Sigmoid colon (tissue), 6 donors: ENCODE measurements at regions not wholly inside any gene's neighbourhood (a gene's known extent, or its start where the extent isn't known, plus 50 kb on each side); places are given as distances from the start of the nearest gene placed in this dataset.

ENCODE experiments used
- DNase-seq: peaks from one replicate; pipeline ENCODE4 v3.0.0-alpha.2; 2019
- H3K27ac ChIP-seq, 4 donors: fragments of 200-600 bp; sonication (generic); one replicate each; pipeline ENCODE4 v1.5.1; 2016 to 2019; ENCODE audit warnings: mild to moderate bottlenecking in 1 of 4
- H3K27me3 ChIP-seq, 3 donors: fragments of 200-600 bp; sonication (generic); one replicate each; pipeline ENCODE4 v1.5.1; 2019; ENCODE audit warnings: mild to moderate bottlenecking in 1 of 3
- H3K36me3 ChIP-seq, 4 donors: fragments of 200-600 bp; sonication (generic); one replicate each; pipeline ENCODE4 v1.5.1; 2016 to 2019
- H3K4me1 ChIP-seq, 4 donors: fragments of 200-600 bp; sonication (generic); one replicate each; pipeline ENCODE4 v1.5.1; 2017 to 2019
- H3K4me3 ChIP-seq, 4 donors: fragments of 200-600 bp; sonication (generic); one replicate each; pipeline ENCODE4 v1.5.1; 2017 to 2019; ENCODE audit warnings: mild to moderate bottlenecking in 2 of 4, moderate library complexity in 1 of 4
- H3K9me3 ChIP-seq, 4 donors: fragments of 200-600 bp in 3 of 4; sonication (generic) in 3 of 4; one replicate each; pipeline versions ENCODE4 v1.5.1 to v1.6.1; 2013 to 2019
- CTCF ChIP-seq, 4 experiments: fragments of 450-650 bp in 3 of 4; fragments of 200-600 bp in 1 of 4; IDR thresholded peaks; one replicate each; pipeline ENCODE4 v1.5.1; 2016 to 2019; ENCODE audit warnings: antibody characterized with exemption in 4 of 4, mild to moderate bottlenecking in 3 of 4, moderate library complexity in 2 of 4
- EP300 ChIP-seq, 4 donors: sonication (generic); formaldehyde crosslinking; IDR thresholded peaks; one replicate each; pipeline ENCODE4 v1.6.1; 2017; ENCODE audit warnings: antibody characterized with exemption in 4 of 4
- POLR2A ChIP-seq, 2 donors: fragments of 450-650 bp; IDR thresholded peaks; one replicate each; pipeline ENCODE4 v1.6.1; 2016; ENCODE audit warnings: antibody characterized with exemption in 2 of 2, mild to moderate bottlenecking in 2 of 2, moderate library complexity in 2 of 2
- POLR2AphosphoS5 ChIP-seq, 4 donors: sonication (generic); formaldehyde crosslinking; IDR thresholded peaks; one replicate each; pipeline ENCODE4 v1.6.1; 2017; ENCODE audit warnings: antibody characterized with exemption in 4 of 4
- WGBS, 2 donors: extraction: QIAGEN DNeasy Blood & Tissue Kit; methylation state at CpG; one replicate each; pipeline ENCODE4 v1.1.7; 2013; 5-methylcytosine and 5-hydroxymethylcytosine counted together
- intact Hi-C: fragments of 100-400 bp; cut with DNase I; formaldehyde crosslinking; loops from one replicate; pipeline ENCODE4 v1.15.1; 2023
- donor health status: healthy with polysubstance abuse.
- donor health status: healthy.

GRCh38 chr11:33540946-33541915, 159.4 kb downstream of the C11orf91 start:
- DNase-seq = no peak
- WGBS, 2 donors = 76 to 81% methylated on average over 11 of the region's 11 CpGs

GRCh38 chr11:33540427-33540826, 160.2 kb downstream of the C11orf91 start:
- H3K36me3 ChIP-seq = no peaks in the 10 kb centered on the region
- TF ChIP-seq EP300 (IDR thresholded peaks at IDR 0.05) (no peak), CTCF (IDR thresholded peaks at IDR 0.05) (no peak), POLR2A (IDR thresholded peaks at IDR 0.05) (no peak), POLR2AphosphoS5 (IDR thresholded peaks at IDR 0.05) (no peak)
- intact Hi-C loops = loop anchor here (5.0 kb wide), 1 partner anchor 202 kb away; no protein-coding TSS in a partner anchor
- no peaks in the 10 kb centered on the region for H3K4me1 ChIP-seq
- H3K9me3 ChIP-seq = no peaks in the 10 kb centered on the region
- no peak overlapping the region for H3K4me3 ChIP-seq
- DNase-seq = no peak
- H3K27me3 ChIP-seq = no peaks in the 10 kb centered on the region
- H3K27ac ChIP-seq = no peak overlapping the region

More at GRCh38 chr11:33540946-33541915, 159.4 kb downstream of the C11orf91 start:
- Histone ChIP-seq H3K9me3 (no peaks in the 10 kb centered on the region), H3K4me3 (no peak overlapping the region), H3K36me3 (no peaks in the 10 kb centered on the region), H3K27ac (no peak overlapping the region), H3K4me1 (no peaks in the 10 kb centered on the region), H3K27me3 (no peaks in the 10 kb centered on the region)
- TF ChIP-seq POLR2A (IDR thresholded peaks at IDR 0.05) (no peak), CTCF (IDR thresholded peaks at IDR 0.05) (no peak), POLR2AphosphoS5 (IDR thresholded peaks at IDR 0.05) (no peak)
- intact Hi-C loops = loop anchor here (5.0 kb wide), 1 partner anchor 201 kb away; no protein-coding TSS in a partner anchor

- H3K36me3 ChIP-seq = no peaks in the 10 kb centered on the region
- peaks cover 0 to 6% (median under 1%) of the 10 kb centered on the region in 4 donors for H3K9me3 ChIP-seq
- no peaks in the 10 kb centered on the region for H3K27me3 ChIP-seq
- intact Hi-C loops = loop anchor here (5.0 kb wide), 1 partner anchor 203 kb away; no protein-coding TSS in a partner anchor
- no peak overlapping the region for H3K27ac ChIP-seq
- WGBS, 2 donors = 69 to 71% methylated on average over 3 of the region's 3 CpGs
- no peak overlapping the region for H3K4me3 ChIP-seq
- TF ChIP-seq CTCF (IDR thresholded peaks at IDR 0.05) (no peak), POLR2A (IDR thresholded peaks at IDR 0.05) (no peak), POLR2AphosphoS5 (IDR thresholded peaks at IDR 0.05) (no peak), EP300 (IDR thresholded peaks at IDR 0.05) (no peak)
- H3K4me1 ChIP-seq = no peaks in the 10 kb centered on the region
- DNase-seq = no peak
Measured at GRCh38 chr11:33539751-33540150, 160.9 kb downstream of the C11orf91 start.

GRCh38 chr11:33538726-33539125, 161.9 kb downstream of the C11orf91 start:
- no peaks in the 10 kb centered on the region for H3K4me1 ChIP-seq
- 62 to 74% methylated on average over 2 of the region's 2 CpGs for WGBS, 2 donors
- H3K27me3 ChIP-seq = no peaks in the 10 kb centered on the region
- H3K4me3 ChIP-seq = no peak overlapping the region
- no peak for TF ChIP-seq EP300 (IDR thresholded peaks at IDR 0.05)
- TF ChIP-seq POLR2A (IDR thresholded peaks at IDR 0.05) = no peak
- TF ChIP-seq POLR2AphosphoS5 (IDR thresholded peaks at IDR 0.05) = no peak
- no peak for TF ChIP-seq CTCF (IDR thresholded peaks at IDR 0.05)
- H3K9me3 ChIP-seq = peaks cover 0 to 6% (median 1%) of the 10 kb centered on the region in 4 donors
- no peaks in the 10 kb centered on the region for H3K36me3 ChIP-seq
- no peak overlapping the region for H3K27ac ChIP-seq
- intact Hi-C loops = no loop called here
- no peak for DNase-seq
